ENCODE measurements at regions not wholly inside any gene's neighbourhood (a gene's known extent, or its start where the extent isn't known, plus 50 kb on each side); places are given as distances from the start of the nearest gene placed in this dataset.

DNA sequence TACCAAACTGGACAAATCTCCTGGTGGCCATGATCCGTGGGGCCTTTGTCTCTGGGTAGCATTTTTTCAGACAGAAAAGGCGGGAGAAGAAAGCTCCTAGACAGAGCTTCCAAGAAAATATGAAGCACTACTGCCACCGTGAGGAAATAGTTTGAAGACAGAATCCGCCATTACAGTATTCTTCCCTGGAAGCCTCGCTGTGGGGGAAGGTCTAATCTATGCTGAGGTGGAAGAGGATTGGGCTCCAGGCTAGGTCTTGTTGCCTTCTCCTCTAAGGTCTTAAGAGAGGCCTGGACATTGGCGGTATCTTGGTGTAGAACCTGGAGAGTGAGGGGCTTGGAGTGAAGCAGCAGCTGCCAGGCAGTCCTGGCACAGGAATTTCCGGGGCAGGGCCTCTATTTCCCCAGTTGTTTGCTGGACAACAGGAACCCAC is 218.9 kb downstream of the OR13H1 start:
- ChIA-PET CTCF (ENCODE audit: low intra/inter-chr PET ratio, low total read pairs) (no interaction called here), POLR2A (no interaction called here)
- BruUV-seq (replicated peaks), result no TSS peak
- Histone ChIP-seq H2AFZ (ENCODE audit: low read length) (no peak overlapping the region), H3K9me3 (ENCODE audit: low read length) (no peaks in the 10 kb centered on the region), H3K27me3 (ENCODE audit: control insufficient read depth in 1 of 2, insufficient read depth in 2 of 2, low read length in 2 of 2) (no peaks in the 10 kb centered on the region), H3K79me2 (ENCODE audit: insufficient read depth, low read length) (no peaks in the 10 kb centered on the region), H3K27ac (ENCODE audit: extremely low read length, insufficient read depth, low read length) (no peak overlapping the region), H3K9ac (ENCODE audit: insufficient read depth, low read depth, low read length) (no peak overlapping the region), H4K20me1 (ENCODE audit: insufficient read depth, low read length) (no peaks in the 10 kb centered on the region), H3K4me3 (replicated peaks in 1 of 3; ENCODE audit: insufficient read depth in 1 of 3, low read depth in 2 of 3, low read length in 3 of 3) (no peak overlapping the region), H3K4me2 (ENCODE audit: low read depth, low read length) (no peak overlapping the region), H3K36me3 (replicated peaks in 1 of 2; ENCODE audit: control insufficient read depth in 1 of 2, insufficient read depth in 2 of 2, low read length in 2 of 2) (peaks cover 0 to 4% of the 10 kb centered on the region in 2 experiments; a peak in 2 of 5 replicates), H3K4me1 (ENCODE audit: insufficient read depth, low read length) (no peaks in the 10 kb centered on the region)
- TF ChIP-seq, protein P1, sequence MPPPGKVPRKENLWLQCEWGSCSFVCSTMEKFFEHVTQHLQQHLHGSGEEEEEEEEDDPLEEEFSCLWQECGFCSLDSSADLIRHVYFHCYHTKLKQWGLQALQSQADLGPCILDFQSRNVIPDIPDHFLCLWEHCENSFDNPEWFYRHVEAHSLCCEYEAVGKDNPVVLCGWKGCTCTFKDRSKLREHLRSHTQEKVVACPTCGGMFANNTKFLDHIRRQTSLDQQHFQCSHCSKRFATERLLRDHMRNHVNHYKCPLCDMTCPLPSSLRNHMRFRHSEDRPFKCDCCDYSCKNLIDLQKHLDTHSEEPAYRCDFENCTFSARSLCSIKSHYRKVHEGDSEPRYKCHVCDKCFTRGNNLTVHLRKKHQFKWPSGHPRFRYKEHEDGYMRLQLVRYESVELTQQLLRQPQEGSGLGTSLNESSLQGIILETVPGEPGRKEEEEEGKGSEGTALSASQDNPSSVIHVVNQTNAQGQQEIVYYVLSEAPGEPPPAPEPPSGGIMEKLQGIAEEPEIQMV (CRISPR knock-in tag; IDR thresholded peaks at IDR 0.05; ENCODE audit: low read depth), result no peak
- FAIRE-seq (no peak), ATAC-seq (no peak), DNase-seq (ENCODE audit: low spot score) (no peak)
- WGBS (ENCODE audit: low lambda C conversion rate), result 97% methylated on average over 5 of the region's 7 CpGs
- intact Hi-C loops (cut with micrococcal nuclease; ENCODE audit: unreplicated experiment) (no loop called here), in situ Hi-C loops (cut with HindIII; ENCODE audit: extremely low pct_ligation_motif_present, low pct_unique_long_range_greater_than_20kb) (no loop called here)

DNA sequence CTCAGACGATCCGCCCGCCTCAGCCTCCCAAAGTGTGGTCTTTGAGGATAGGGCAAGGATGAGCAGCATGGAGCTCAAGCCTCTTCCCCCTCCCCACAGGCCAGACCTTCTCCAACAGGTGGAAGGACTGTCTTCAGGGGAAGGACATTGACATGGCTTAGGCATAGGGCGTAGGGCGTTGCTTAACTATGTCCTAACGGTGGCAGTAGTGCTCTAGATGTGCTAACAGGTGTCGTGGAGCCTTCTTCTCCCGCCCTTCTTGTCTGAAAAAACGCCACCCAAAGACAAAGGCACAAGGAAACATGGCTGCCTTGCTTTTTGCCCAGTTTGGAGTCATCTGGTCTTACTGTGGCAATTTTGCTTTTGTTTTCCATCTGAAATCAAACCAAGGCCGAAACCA is 219.8 kb downstream of the OR13H1 start:
- Histone ChIP-seq H3K27me3 (ENCODE audit: control insufficient read depth in 1 of 2, insufficient read depth in 2 of 2, low read length in 2 of 2) (no peaks in the 10 kb centered on the region), H3K4me1 (ENCODE audit: insufficient read depth, low read length) (no peaks in the 10 kb centered on the region), H3K36me3 (replicated peaks in 1 of 2; ENCODE audit: control insufficient read depth in 1 of 2, insufficient read depth in 2 of 2, low read length in 2 of 2) (peaks cover 1 to 8% of the 10 kb centered on the region in 2 experiments; a peak in 2 of 5 replicates), H3K4me2 (ENCODE audit: low read depth, low read length) (no peak overlapping the region), H3K9me3 (ENCODE audit: low read length) (no peaks in the 10 kb centered on the region), H3K27ac (ENCODE audit: extremely low read length, insufficient read depth, low read length) (no peak overlapping the region), H3K4me3 (replicated peaks in 1 of 3; ENCODE audit: insufficient read depth in 1 of 3, low read depth in 2 of 3, low read length in 3 of 3) (no peak overlapping the region), H2AFZ (ENCODE audit: low read length) (no peak overlapping the region), H3K79me2 (ENCODE audit: insufficient read depth, low read length) (no peaks in the 10 kb centered on the region), H3K9ac (ENCODE audit: insufficient read depth, low read depth, low read length) (no peak overlapping the region), H4K20me1 (ENCODE audit: insufficient read depth, low read length) (no peaks in the 10 kb centered on the region)
- intact Hi-C loops (cut with micrococcal nuclease; ENCODE audit: unreplicated experiment), result no loop called here
- DNase-seq (ENCODE audit: low spot score) (no peak), FAIRE-seq (no peak), ATAC-seq (no peak)
- BruUV-seq (replicated peaks), result no TSS peak
- in situ Hi-C loops (cut with HindIII; ENCODE audit: extremely low pct_ligation_motif_present, low pct_unique_long_range_greater_than_20kb), result no loop called here
- CTCF ChIA-PET (ENCODE audit: low intra/inter-chr PET ratio, low total read pairs), result no interaction called here
- WGBS (ENCODE audit: low lambda C conversion rate), result 100% methylated on average over 6 of the region's 10 CpGs
- no peak for TF ChIP-seq ZNF879 (CRISPR knock-in tag; IDR thresholded peaks at IDR 0.05)
- TF ChIP-seq SPEN (CRISPR knock-in tag; IDR thresholded peaks at IDR 0.05; ENCODE audit: low read depth), result no peak
- TF ChIP-seq, protein P2, sequence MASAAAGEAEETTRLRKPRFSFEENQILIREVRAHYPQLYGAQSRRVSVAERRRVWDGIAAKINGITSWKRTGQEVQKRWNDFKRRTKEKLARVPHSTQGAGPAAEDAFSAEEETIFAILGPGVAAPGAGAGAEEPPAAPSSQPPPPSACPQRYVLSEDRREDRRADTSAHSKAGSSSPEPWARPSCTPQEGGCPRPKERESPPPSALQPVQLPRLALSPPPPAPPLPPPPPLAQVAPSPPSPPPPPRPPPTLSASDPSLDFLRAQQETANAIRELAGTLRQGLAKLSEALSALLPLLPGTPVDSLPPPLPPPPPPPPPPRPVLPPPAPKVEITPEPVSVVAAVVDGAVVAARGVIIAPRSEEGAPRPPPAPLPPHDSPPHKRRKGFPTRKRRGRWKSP (CRISPR knock-in tag; IDR thresholded peaks at IDR 0.05), result no peak
- TF ChIP-seq MYNN (CRISPR knock-in tag; IDR thresholded peaks at IDR 0.05; ENCODE audit: low read depth), result no peak
- TF ChIP-seq, protein P3, sequence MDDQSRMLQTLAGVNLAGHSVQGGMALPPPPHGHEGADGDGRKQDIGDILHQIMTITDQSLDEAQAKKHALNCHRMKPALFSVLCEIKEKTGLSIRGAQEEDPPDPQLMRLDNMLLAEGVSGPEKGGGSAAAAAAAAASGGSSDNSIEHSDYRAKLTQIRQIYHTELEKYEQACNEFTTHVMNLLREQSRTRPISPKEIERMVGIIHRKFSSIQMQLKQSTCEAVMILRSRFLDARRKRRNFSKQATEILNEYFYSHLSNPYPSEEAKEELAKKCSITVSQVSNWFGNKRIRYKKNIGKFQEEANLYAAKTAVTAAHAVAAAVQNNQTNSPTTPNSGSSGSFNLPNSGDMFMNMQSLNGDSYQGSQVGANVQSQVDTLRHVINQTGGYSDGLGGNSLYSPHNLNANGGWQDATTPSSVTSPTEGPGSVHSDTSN (CRISPR knock-in tag; IDR thresholded peaks at IDR 0.05; ENCODE audit: borderline replicate concordance), result no peak
- no peak for TF ChIP-seq ZNF446 (CRISPR knock-in tag; IDR thresholded peaks at IDR 0.05)
- TF ChIP-seq, protein P4, sequence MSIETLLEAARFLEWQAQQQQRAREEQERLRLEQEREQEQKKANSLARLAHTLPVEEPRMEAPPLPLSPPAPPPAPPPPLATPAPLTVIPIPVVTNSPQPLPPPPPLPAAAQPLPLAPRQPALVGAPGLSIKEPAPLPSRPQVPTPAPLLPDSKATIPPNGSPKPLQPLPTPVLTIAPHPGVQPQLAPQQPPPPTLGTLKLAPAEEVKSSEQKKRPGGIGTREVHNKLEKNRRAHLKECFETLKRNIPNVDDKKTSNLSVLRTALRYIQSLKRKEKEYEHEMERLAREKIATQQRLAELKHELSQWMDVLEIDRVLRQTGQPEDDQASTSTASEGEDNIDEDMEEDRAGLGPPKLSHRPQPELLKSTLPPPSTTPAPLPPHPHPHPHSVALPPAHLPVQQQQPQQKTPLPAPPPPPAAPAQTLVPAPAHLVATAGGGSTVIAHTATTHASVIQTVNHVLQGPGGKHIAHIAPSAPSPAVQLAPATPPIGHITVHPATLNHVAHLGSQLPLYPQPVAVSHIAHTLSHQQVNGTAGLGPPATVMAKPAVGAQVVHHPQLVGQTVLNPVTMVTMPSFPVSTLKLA (IDR thresholded peaks at IDR 0.05), result no peak
- no peak for TF ChIP-seq ZNF678 (CRISPR knock-in tag; IDR thresholded peaks at IDR 0.05)
- POLR2A ChIA-PET, result no interaction called here

Data from HepG2 (cell line).